HG03558 (cell line): ENCODE measurements at regions not wholly inside any gene's neighbourhood (a gene's known extent, or its start where the extent isn't known, plus 50 kb on each side); places are given as distances from the start of the nearest gene placed in this dataset.

ENCODE experiments used
- ATAC-seq: cut with Tn5 transposase; IDR thresholded peaks from one replicate; pipeline ENCODE4 v1.9.1; 2021; ENCODE audit warnings: moderate number of reproducible peaks; ENCODE audit not compliant: unreplicated experiment; ENCODE audit errors: extremely low read depth

- ATAC-seq: no peak
Measured at GRCh38 chr5:5588887-5589826, 166.7 kb downstream of the ICE1 start.

DNA sequence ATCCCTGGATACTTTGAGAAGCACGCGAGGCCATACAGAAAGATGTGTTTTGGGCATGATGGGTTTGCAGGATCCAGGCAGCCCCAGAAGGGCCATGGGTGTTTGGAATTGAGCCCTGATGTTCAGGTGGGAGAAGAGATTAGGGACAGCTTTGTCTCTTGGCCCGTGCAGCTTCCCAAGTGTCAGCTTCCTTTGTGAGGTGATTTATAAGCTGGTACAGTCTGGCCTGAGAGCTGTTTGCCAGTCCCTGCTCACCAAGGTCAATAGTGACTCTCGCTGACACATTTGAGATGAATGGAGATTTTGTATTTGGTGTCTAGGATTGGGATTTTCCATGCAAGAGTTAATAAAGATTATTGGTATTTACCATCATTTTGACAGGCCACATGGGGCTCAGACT, 165.9 kb downstream of the ICE1 start:
- no peak for ATAC-seq

DNA sequence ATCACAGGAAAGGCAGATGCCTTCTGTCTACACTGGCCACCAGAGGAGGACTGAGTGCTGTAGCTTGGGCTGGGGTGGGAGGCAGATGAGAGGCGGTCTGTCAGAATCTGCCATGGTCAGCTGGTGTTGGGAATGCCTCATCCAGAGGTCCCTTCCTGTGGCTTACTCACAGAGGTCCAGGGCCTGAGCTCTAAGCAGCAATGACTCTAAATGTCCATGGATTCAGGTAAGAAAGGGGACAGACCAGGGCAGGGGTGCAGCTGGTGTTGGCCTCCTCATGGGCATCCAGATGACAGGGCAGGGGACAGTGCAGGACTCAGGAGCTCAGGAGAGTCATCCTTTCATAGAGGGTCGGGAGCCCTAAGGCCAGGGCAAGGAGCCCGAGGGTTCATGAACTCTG, 165.0 kb downstream of the ICE1 start:
- no peak for ATAC-seq

DNA sequence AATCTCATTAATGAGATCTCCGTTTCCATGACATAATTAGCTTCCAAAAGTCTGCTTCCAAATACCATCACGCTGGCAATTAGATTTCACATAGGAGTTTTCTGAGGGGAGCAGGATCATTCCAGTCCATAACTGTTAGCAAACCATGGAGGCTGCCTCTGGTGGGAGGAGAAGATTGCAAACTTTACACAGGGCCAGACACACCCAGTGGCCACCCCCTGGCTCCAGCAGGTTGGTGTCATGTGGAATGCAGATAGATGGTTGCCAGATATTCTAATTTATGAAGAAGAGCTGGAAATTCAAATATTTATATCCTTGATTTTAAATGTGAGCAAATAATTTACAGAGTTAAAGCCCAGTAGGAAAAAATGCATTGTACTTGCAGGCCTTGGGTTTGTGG, 164.2 kb downstream of the ICE1 start:
- ATAC-seq: no peak

DNA sequence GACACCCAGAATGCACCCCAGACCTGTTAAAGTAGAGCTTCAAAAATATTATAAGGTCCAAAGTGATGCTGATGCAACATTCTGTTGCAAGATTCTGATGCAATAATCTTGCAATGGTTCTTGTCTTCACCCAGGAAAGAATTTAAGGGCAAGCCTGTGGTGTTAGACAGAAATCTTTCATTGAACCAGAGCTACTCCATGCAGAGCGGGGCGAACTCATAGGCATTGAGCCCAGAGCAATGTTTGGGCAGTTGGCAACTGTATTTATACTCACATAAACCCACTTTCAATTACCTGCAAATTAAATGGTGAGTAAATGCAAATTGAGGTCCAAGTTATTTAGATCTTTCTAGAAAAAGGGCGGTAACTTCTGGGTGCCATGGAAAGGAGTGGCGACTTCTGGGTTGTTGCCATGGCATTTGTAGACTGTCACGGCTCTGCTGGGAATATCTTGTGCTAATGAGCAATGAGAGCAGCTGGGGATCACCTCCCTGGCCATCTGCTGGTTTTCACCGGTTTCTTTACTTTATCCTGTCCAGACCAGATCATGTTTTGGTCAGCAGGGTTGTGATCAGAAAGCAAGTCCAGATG, 163.4 kb downstream of the ICE1 start:
- no peak for ATAC-seq

DNA sequence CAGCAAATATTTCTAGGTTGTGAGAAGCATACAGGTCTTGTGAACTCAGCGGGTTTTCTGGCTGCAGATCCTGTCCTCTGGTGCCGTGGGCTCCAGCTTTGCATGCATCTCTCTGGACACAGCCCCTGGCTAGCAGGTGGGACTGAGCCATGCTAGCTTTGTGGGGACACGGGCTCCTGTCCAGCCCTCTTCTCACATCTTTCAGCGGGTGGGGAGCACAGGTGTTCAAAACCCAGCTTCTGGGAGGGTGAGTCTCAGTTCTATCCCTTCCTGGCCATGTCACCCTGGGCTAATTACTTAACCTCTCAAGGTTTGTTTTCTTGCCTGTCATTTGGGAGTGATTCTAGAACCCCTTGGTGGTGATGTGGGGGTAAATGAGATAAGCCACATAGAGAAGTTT, 162.3 kb downstream of the ICE1 start:
- ATAC-seq: no peak

- no peak for ATAC-seq
Measured at GRCh38 chr5:5584236-5584745, 161.8 kb downstream of the ICE1 start.

GRCh38 chr5:5583832-5584231, 161.4 kb downstream of the ICE1 start:
- ATAC-seq: no peak

DNA sequence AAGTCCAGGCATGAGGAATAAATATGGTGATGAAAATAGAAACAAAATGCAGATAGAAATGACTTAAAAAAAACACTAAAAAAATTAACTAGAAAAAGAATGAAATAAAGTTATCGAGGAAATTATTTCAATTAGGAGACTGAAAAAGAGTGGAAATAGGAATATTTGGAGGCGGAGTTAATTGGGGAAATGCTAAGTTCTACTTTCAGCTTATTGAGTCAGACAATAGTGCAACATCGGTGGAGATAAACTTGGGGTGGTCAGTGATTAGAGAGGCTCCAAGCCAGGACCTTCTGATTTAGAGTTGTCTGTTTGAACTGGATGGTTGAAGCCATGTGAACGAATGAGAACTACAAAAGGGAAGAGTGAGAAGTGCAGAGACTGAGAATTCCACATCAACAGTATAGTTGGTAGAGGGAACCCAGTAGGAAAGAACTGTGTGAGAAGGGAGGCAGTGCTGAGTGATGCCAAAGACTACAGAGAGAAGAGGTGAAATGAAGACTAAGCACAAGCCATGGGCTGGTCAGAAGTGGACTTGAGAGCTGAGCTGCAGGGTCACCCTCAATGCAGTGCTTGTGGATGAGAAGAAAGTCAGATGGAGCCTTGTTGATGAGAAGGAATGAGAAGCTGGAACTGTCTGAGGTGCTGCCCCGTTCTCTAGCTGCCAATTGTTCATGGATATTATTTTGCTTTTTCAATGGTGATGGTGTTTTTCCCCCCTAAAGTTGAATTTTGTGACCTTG, 160.7 kb downstream of the ICE1 start:
- no peak for ATAC-seq

- ATAC-seq: no peak
Measured at GRCh38 chr5:5581080-5581479, 158.6 kb downstream of the ICE1 start.

- no peak for ATAC-seq
Measured at GRCh38 chr5:5576744-5577143, 154.3 kb downstream of the ICE1 start.

GRCh38 chr5:5575461-5575860, 153.0 kb downstream of the ICE1 start:
- no peak for ATAC-seq

GRCh38 chr5:5573798-5574380, 151.4 kb downstream of the ICE1 start:
- no peak for ATAC-seq

DNA sequence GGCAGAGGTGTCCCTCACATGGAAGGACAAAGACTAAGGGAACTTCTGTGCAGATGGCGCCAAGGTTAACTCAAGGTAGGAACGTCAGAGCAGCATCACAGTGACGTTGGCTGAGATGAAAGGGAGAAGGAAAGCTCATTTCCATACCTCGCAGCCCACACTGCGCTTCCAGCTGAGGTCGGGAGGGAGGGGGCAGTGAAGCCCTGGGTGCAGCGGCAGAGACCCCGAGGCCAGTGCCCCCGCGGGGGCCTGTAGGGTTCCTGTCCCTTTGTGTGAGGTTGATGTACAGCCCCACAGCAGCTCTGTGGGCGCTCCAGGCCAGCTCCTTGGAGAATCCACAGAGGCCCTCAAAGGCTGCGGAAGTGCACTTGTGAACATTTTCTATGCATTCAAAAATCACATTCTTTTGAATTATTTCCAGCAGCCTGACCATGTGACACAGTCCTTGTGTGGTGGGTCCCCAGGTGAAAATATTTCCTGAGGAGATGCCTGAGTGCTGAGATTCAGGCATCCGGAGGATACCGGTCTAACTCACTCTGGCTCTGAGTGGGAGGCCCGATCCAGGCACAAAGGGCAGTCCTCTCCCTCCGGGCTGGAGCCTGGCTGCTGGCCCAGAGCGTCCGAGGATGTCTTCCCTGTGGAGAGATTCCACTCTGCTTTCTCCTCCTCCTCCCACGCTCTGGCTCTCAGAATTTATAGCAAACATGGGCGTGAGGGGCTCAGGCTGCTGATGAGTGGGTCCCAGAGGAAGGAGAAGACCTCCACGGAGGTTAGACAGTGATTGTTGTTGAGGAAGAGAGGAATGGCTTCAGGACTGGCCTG, 150.7 kb downstream of the ICE1 start:
- no peak for ATAC-seq

GRCh38 chr5:5572010-5572865, 149.8 kb downstream of the ICE1 start:
- ATAC-seq: no peak

DNA sequence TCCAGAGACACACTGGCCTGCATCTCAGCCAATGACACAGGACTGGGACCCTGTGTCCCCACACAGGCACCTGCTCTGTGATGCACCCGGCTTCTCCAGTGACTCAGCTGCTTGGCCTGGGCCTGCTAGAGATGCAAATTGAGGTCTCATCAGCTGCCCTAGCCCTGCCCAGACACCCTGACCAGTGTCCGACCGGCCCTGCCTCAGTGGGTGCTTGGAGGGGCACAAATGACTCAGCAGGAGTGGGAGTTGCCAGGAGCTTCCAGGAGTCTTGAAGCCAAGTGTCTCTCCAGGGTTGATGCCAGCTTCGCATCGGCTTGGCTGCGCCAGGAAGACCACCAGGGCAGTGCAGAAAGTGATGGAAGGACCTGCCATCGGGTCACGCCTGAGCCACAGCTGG, 148.2 kb downstream of the ICE1 start:
- ATAC-seq: no peak

- no peak for ATAC-seq
Measured at GRCh38 chr5:5564898-5565297, 142.4 kb downstream of the ICE1 start.

DNA sequence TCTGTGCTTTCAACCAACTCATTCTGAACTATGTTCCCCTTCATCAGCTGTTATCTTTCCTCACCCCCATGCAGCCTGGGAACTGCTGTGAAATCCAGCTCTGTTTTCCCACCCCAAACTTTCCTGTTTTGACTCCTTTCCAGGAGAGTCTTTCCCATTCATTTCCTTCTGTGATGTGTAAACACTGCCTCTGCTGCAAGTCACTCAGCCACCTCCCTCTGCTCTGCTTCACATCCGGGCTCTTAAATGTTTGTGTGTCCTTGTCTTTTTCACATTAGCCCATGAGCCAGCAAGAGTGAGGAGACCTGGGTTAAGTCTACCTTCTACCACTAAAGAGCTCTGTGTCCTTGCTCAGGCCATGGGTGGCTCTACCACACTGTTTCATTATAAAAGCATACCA, 137.5 kb downstream of the ICE1 start:
- ATAC-seq: no peak
